Panc1 (cell line): ENCODE measurements at regions not wholly inside any gene's neighbourhood (a gene's known extent, or its start where the extent isn't known, plus 50 kb on each side); places are given as distances from the start of the nearest gene placed in this dataset.

Source experiments
- ATAC-seq: fragments of 200-7000 bp; cut with Tn5 transposase; 2 replicates; pipeline ENCODE4 v1.9.1; 2020; ENCODE audit warnings: mild to moderate bottlenecking, moderate library complexity
- BruUV-seq: library from RNA; stranded (reverse); fragments of 400-500 nt; replicated peaks from 2 replicates; lab custom pipeline; 2021; lab: Mats Ljungman, UMichigan
- CTCF ChIA-PET: fragments of 300-600 bp; sonication (Branson Sonifier 250); formaldehyde crosslinking; loops from one replicate; lab custom pipeline; 2022; ENCODE audit warnings: antibody characterized with exemption; lab: Charles Lee
- POLR2A ChIA-PET: fragments of 300-600 bp; sonication (Branson Sonifier 250); formaldehyde crosslinking; loops from one replicate; lab custom pipeline; 2022; ENCODE audit warnings: antibody characterized with exemption; lab: Charles Lee
- DNase-seq: peaks from one replicate; pipeline ENCODE4 v3.0.0-alpha.2; 2010; ENCODE audit warnings: low read depth, low spot score
- H3K27ac ChIP-seq: 2 replicates; pipeline ENCODE4 v1.5.1; 2011; ENCODE audit warnings: mild to moderate bottlenecking, low read length, inconsistent platforms
- H3K27me3 ChIP-seq: fragments of 200-500 bp; sonication (Bioruptor generic); 2 replicates; pipeline ENCODE4 v1.6.0; 2014; ENCODE audit warnings: low read length, inconsistent platforms; ENCODE audit not compliant: control insufficient read depth, insufficient read depth
- H3K36me3 ChIP-seq: fragments of 200-500 bp; sonication (Bioruptor generic); 2 replicates; pipeline ENCODE4 v1.5.1; 2014; ENCODE audit warnings: inconsistent platforms, mild to moderate bottlenecking, low read length, moderate library complexity; ENCODE audit not compliant: control insufficient read depth, insufficient read depth
- H3K4me1 ChIP-seq: 2 replicates; pipeline ENCODE4 v1.5.1; 2011; ENCODE audit warnings: inconsistent platforms, mild to moderate bottlenecking, low read length, moderate library complexity; ENCODE audit not compliant: control insufficient read depth, insufficient read depth
- H3K4me3 ChIP-seq, 2 experiments: 2 replicates each; pipeline ENCODE4 v1.5.1; 2011 to 2012; ENCODE audit warnings: low read depth in 2 of 2, low read length in 2 of 2, mild to moderate bottlenecking in 2 of 2, inconsistent platforms in 1 of 2, moderate library complexity in 1 of 2
- H3K9me3 ChIP-seq: fragments of 200-500 bp; sonication (Bioruptor generic); 2 replicates; pipeline ENCODE4 v1.5.1; 2014; ENCODE audit warnings: low read depth, mild to moderate bottlenecking, inconsistent platforms, low read length, moderate library complexity; ENCODE audit not compliant: control insufficient read depth, insufficient read depth
- CTCF ChIP-seq: fragments of 450-650 bp; IDR thresholded peaks from 2 replicates; pipeline ENCODE4 v1.5.1; 2017; ENCODE audit warnings: mild to moderate bottlenecking
- POLR2AphosphoS5 ChIP-seq: IDR thresholded peaks from 2 replicates; pipeline ENCODE4 v1.6.1; 2012; ENCODE audit warnings: mild to moderate bottlenecking, low read depth, low read length, moderate library complexity
- REST ChIP-seq, 2 experiments: IDR thresholded peaks; 2 replicates each; pipeline ENCODE4 v1.6.1; 2011 to 2012; ENCODE audit warnings: low read depth in 2 of 2, control low read depth in 1 of 2, low read length in 1 of 2, mild to moderate bottlenecking in 1 of 2, moderate library complexity in 1 of 2; ENCODE audit not compliant: insufficient read depth in 1 of 2
- SIN3A ChIP-seq: IDR thresholded peaks from 2 replicates; pipeline ENCODE4 v1.6.1; 2012; ENCODE audit warnings: low read depth, mild to moderate bottlenecking, low read length, moderate library complexity, borderline replicate concordance; ENCODE audit not compliant: insufficient read depth
- TCF7L2 ChIP-seq: IDR thresholded peaks from 2 replicates; pipeline ENCODE4 v1.6.1; 2011; ENCODE audit warnings: mild to moderate bottlenecking, low read depth, low read length, inconsistent platforms
- in situ Hi-C: cut with HindIII; loops from 2 replicates; pipeline ENCODE4 v1.10.0; 2016; ENCODE audit warnings: low sequenced_read_pairs, low pct_unique_long_range_greater_than_20kb
- intact Hi-C: fragments of 100-400 bp; cut with micrococcal nuclease; formaldehyde crosslinking; loops from one replicate; pipeline ENCODE4 v1.10.0; 2022; ENCODE audit not compliant: unreplicated experiment

GRCh38 chr5:73233461-73234203, 60.6 kb downstream of the TMEM174 start:
- no TSS peak for BruUV-seq
- intact Hi-C loops (no loop called here), in situ Hi-C loops (no loop called here)
- CTCF ChIA-PET: no interaction called here
- ATAC-seq: no peak
- Histone ChIP-seq H3K4me1 (no peaks in the 10 kb centered on the region), H3K9me3 (no peaks in the 10 kb centered on the region), H3K4me3 (no peak overlapping the region), H3K36me3 (no peaks in the 10 kb centered on the region), H3K27me3 (no peaks in the 10 kb centered on the region), H3K27ac (no peak overlapping the region)
- no peak for DNase-seq
- POLR2A ChIA-PET: interaction anchor here (0.6 kb wide), 1 partner anchor 140 kb away, joined by 3 read pairs; no protein-coding TSS in a partner anchor
- TF ChIP-seq TCF7L2: no peak
- no peak for TF ChIP-seq REST (IDR thresholded peaks at IDR 0.05; ENCODE audit: insufficient read depth in 1 of 2, low read depth in 2 of 2, low read length in 1 of 2)
- no peak for TF ChIP-seq POLR2AphosphoS5
- TF ChIP-seq CTCF: no peak
- TF ChIP-seq SIN3A: no peak

- no peak for ATAC-seq
- TF ChIP-seq CTCF (no peak), POLR2AphosphoS5 (no peak), REST (IDR thresholded peaks at IDR 0.05; ENCODE audit: insufficient read depth in 1 of 2, low read depth in 2 of 2, low read length in 1 of 2) (no peak), TCF7L2 (no peak), SIN3A (no peak)
- no peak overlapping the region for H3K27ac ChIP-seq
- no peaks in the 10 kb centered on the region for H3K9me3 ChIP-seq
- no TSS peak for BruUV-seq
- no peak overlapping the region for H3K4me3 ChIP-seq
- no peaks in the 10 kb centered on the region for H3K36me3 ChIP-seq
- H3K4me1 ChIP-seq: no peaks in the 10 kb centered on the region
- intact Hi-C loops (no loop called here), in situ Hi-C loops (no loop called here)
- ChIA-PET CTCF (no interaction called here), POLR2A (no interaction called here)
- H3K27me3 ChIP-seq: no peaks in the 10 kb centered on the region
- no peak for DNase-seq
Measured at GRCh38 chr5:73233053-73233460, 60.1 kb downstream of the TMEM174 start.
